H9 (cell line): ENCODE measurements at regions not wholly inside any gene's neighbourhood (a gene's known extent, or its start where the extent isn't known, plus 50 kb on each side); places are given as distances from the start of the nearest gene placed in this dataset.

Source experiments
- DNase-seq: peaks from one replicate; pipeline ENCODE4 v3.0.0-alpha.2; 2017
- H2AFZ ChIP-seq: one replicate; pipeline ENCODE4 v1.6.1; 2013; ENCODE audit warnings: mild to moderate bottlenecking, low read length, control low read depth, moderate library complexity
- H2AK5ac ChIP-seq: 2 replicates; pipeline ENCODE4 v1.6.1; 2013; ENCODE audit warnings: low read length, control low read depth, mixed read lengths; ENCODE audit not compliant: insufficient read length
- H2BK120ac ChIP-seq: one replicate; pipeline ENCODE4 v1.6.1; 2013; ENCODE audit warnings: low read depth, mild to moderate bottlenecking, low read length, control low read depth, inconsistent platforms; ENCODE audit not compliant: poor library complexity, severe bottlenecking
- H2BK12ac ChIP-seq: 2 replicates; pipeline ENCODE4 v1.6.1; 2013; ENCODE audit warnings: low read length, control low read depth, mixed read lengths, low read depth; ENCODE audit not compliant: insufficient read length
- H2BK15ac ChIP-seq: 2 replicates; pipeline ENCODE4 v1.6.1; 2013; ENCODE audit warnings: low read depth, low read length, control low read depth
- H2BK20ac ChIP-seq: one replicate; pipeline ENCODE4 v1.6.1; 2013; ENCODE audit warnings: low read depth, mild to moderate bottlenecking, low read length, control low read depth, inconsistent platforms; ENCODE audit not compliant: poor library complexity, severe bottlenecking
- H2BK5ac ChIP-seq: 2 replicates; pipeline ENCODE4 v1.6.1; 2013; ENCODE audit warnings: low read length, control low read depth, mixed read lengths; ENCODE audit not compliant: insufficient read length
- H3K14ac ChIP-seq: 2 replicates; pipeline ENCODE4 v1.6.1; 2013; ENCODE audit warnings: low read length, control low read depth; ENCODE audit not compliant: insufficient read depth
- H3K18ac ChIP-seq: 2 replicates; pipeline ENCODE4 v1.6.1; 2013; ENCODE audit warnings: low read depth, mild to moderate bottlenecking, mixed read lengths, low read length, control low read depth; ENCODE audit not compliant: insufficient read length
- H3K23ac ChIP-seq: 2 replicates; pipeline ENCODE4 v1.6.1; 2013; ENCODE audit warnings: low read length, control low read depth, mixed read lengths, low read depth; ENCODE audit not compliant: insufficient read length
- H3K23me2 ChIP-seq: 2 replicates; pipeline ENCODE4 v1.6.1; 2013; ENCODE audit warnings: low read depth, mild to moderate bottlenecking, mixed read lengths, low read length, control low read depth; ENCODE audit not compliant: insufficient read length, poor library complexity, severe bottlenecking
- H3K27ac ChIP-seq: 2 replicates; pipeline ENCODE4 v1.5.1; 2013; ENCODE audit warnings: low read length, control low read depth, mixed read lengths, low read depth; ENCODE audit not compliant: insufficient read length
- H3K27me3 ChIP-seq: 2 replicates; pipeline ENCODE4 v1.6.1; 2013; ENCODE audit warnings: low read length, control low read depth, inconsistent platforms; ENCODE audit not compliant: insufficient read depth
- H3K4ac ChIP-seq: 2 replicates; pipeline ENCODE4 v1.6.1; 2013; ENCODE audit warnings: low read depth, mild to moderate bottlenecking, control low read depth, inconsistent platforms, low read length, moderate library complexity
- H3K4me1 ChIP-seq: 2 replicates; pipeline ENCODE4 v1.6.1; 2013; ENCODE audit warnings: low read length, control low read depth, inconsistent platforms; ENCODE audit not compliant: insufficient read depth
- H3K4me2 ChIP-seq: 2 replicates; pipeline ENCODE4 v1.6.1; 2013; ENCODE audit warnings: low read length, control low read depth, mixed read lengths; ENCODE audit not compliant: insufficient read length, insufficient read depth
- H3K56ac ChIP-seq: 2 replicates; pipeline ENCODE4 v1.6.1; 2013; ENCODE audit warnings: low read depth, mild to moderate bottlenecking, mixed read lengths, low read length, control low read depth; ENCODE audit not compliant: insufficient read length
- H3K79me1 ChIP-seq: 2 replicates; pipeline ENCODE4 v1.6.1; 2013; ENCODE audit warnings: low read depth, mild to moderate bottlenecking, moderate library complexity, low read length, control low read depth, inconsistent platforms; ENCODE audit not compliant: insufficient read depth, poor library complexity, severe bottlenecking
- H3K79me2 ChIP-seq: 2 replicates; pipeline ENCODE4 v1.6.1; 2013; ENCODE audit warnings: low read length, control low read depth, inconsistent platforms; ENCODE audit not compliant: insufficient read depth
- H3K9ac ChIP-seq: 2 replicates; pipeline ENCODE4 v1.6.1; 2013; ENCODE audit warnings: low read length, control low read depth, mixed read lengths; ENCODE audit not compliant: insufficient read length; ENCODE audit errors: extremely low read depth
- H3K9me3 ChIP-seq: one replicate; pipeline ENCODE4 v1.6.1; 2013; ENCODE audit warnings: low read depth, low read length, inconsistent platforms; ENCODE audit not compliant: control insufficient read depth
- H3T11ph ChIP-seq: one replicate; pipeline ENCODE4 v1.6.1; 2013; ENCODE audit warnings: mild to moderate bottlenecking, low read length, control low read depth, inconsistent platforms
- H4K20me1 ChIP-seq: one replicate; pipeline ENCODE4 v1.6.1; 2013; ENCODE audit not compliant: control insufficient read depth, insufficient read length, insufficient read depth
- H4K5ac ChIP-seq: 2 replicates; pipeline ENCODE4 v1.6.1; 2013; ENCODE audit warnings: low read depth, mild to moderate bottlenecking, mixed read lengths, low read length, control low read depth; ENCODE audit not compliant: insufficient read length
- H4K8ac ChIP-seq: replicated peaks from 2 replicates; pipeline ENCODE4 v1.6.1; 2013; ENCODE audit warnings: low read length, control low read depth, mixed read lengths, low read depth; ENCODE audit not compliant: insufficient read length
- H4K91ac ChIP-seq: 2 replicates; pipeline ENCODE4 v1.6.1; 2013; ENCODE audit warnings: low read depth, mild to moderate bottlenecking, moderate library complexity, mixed read lengths, low read length, control low read depth; ENCODE audit not compliant: insufficient read length
- H3K27ac Mint-ChIP-seq, 3 experiments: 2 replicates in 2 of 3; 3 replicates in 1 of 3; pipeline ENCODE4 v1.8.0; 2020 to 2021; ENCODE audit warnings: mixed read lengths in 3 of 3, mild to moderate bottlenecking in 1 of 3, moderate library complexity in 1 of 3
- H3K27me3 Mint-ChIP-seq: 2 replicates; pipeline ENCODE4 v1.8.0; 2021; ENCODE audit warnings: low read depth, mild to moderate bottlenecking, moderate library complexity, mixed read lengths
- H3K36me3 Mint-ChIP-seq, 3 experiments: 2 replicates in 2 of 3; 3 replicates in 1 of 3; pipeline ENCODE4 v1.8.0; 2020 to 2021; ENCODE audit warnings: low read depth in 3 of 3, mixed read lengths in 3 of 3; ENCODE audit not compliant: insufficient read depth in 1 of 3
- H3K4me1 Mint-ChIP-seq, 2 experiments: 2 replicates each; pipeline ENCODE4 v1.8.0; 2020; ENCODE audit warnings: mixed read lengths in 2 of 2
- H3K4me3 Mint-ChIP-seq, 2 experiments: 2 replicates in 1 of 2; 3 replicates in 1 of 2; pipeline ENCODE4 v1.8.0; 2020 to 2021; ENCODE audit warnings: mild to moderate bottlenecking in 2 of 2, mixed read lengths in 2 of 2, moderate library complexity in 1 of 2
- H3K9me3 Mint-ChIP-seq, 2 experiments: 2 replicates in 1 of 2; 3 replicates in 1 of 2; pipeline ENCODE4 v1.8.0; 2020; ENCODE audit warnings: mild to moderate bottlenecking in 2 of 2, mixed read lengths in 2 of 2, moderate library complexity in 1 of 2
- CTCF ChIP-seq: fragments of 200-600 bp; sonication (generic); conservative IDR thresholded peaks from 3 replicates; pipeline ENCODE4 v1.8.0; 2021; ENCODE audit warnings: antibody characterized with exemption, mild to moderate bottlenecking
- WGBS: extraction: QIAGEN DNeasy Blood & Tissue Kit; methylation state at CpG from one replicate; pipeline ENCODE4 v1.1.7; 2013; ENCODE audit warnings: missing lambda C conversion rate, low lambda C conversion rate, mixed read lengths; ENCODE audit not compliant: insufficient read length; ENCODE audit errors: extremely low coverage; 5-methylcytosine and 5-hydroxymethylcytosine counted together

- H2BK20ac ChIP-seq: no peak overlapping the region
- no peak overlapping the region for H2BK12ac ChIP-seq
- Mint-ChIP-seq H3K9me3 (peaks cover 0 to 3% of the 10 kb centered on the region in 2 experiments; a peak in 2 of 5 replicates), H3K27me3 (peaks cover 17% of the 10 kb centered on the region), H3K27ac (no peak overlapping the region), H3K36me3 (peaks cover 0 to 1% (median 0%) of the 10 kb centered on the region in 3 experiments; a peak in 1 of 7 replicates), H3K4me1 (peaks cover 3 to 4% of the 10 kb centered on the region in 2 experiments), H3K4me3 (no peak overlapping the region)
- no peak overlapping the region for H2BK5ac ChIP-seq
- H3T11ph ChIP-seq: no peak overlapping the region
- H3K4me2 ChIP-seq: no peak overlapping the region
- no CpG with 5 or more reads among the region's 2 CpGs for WGBS
- H4K8ac ChIP-seq: no peak overlapping the region
- no peak overlapping the region for H2AFZ ChIP-seq
- no peaks in the 10 kb centered on the region for H3K9me3 ChIP-seq
- no peak overlapping the region for H3K14ac ChIP-seq
- DNase-seq: no peak
- H2AK5ac ChIP-seq: no peak overlapping the region
- H3K23ac ChIP-seq: no peak overlapping the region
- H3K27me3 ChIP-seq: no peaks in the 10 kb centered on the region
- no peak overlapping the region for H3K4ac ChIP-seq
- H3K4me1 ChIP-seq: no peaks in the 10 kb centered on the region
- no peak overlapping the region for H3K18ac ChIP-seq
- H3K79me1 ChIP-seq: no peaks in the 10 kb centered on the region
- H3K27ac ChIP-seq: no peak overlapping the region
- H4K91ac ChIP-seq: no peak overlapping the region
- H2BK15ac ChIP-seq: no peak overlapping the region
- no peaks in the 10 kb centered on the region for H3K79me2 ChIP-seq
- no peak for TF ChIP-seq CTCF
- no peak overlapping the region for H4K5ac ChIP-seq
- no peak overlapping the region for H3K56ac ChIP-seq
- no peaks in the 10 kb centered on the region for H4K20me1 ChIP-seq
- H2BK120ac ChIP-seq: no peak overlapping the region
- no peak overlapping the region for H3K9ac ChIP-seq
- no peaks in the 10 kb centered on the region for H3K23me2 ChIP-seq
These were observed 51.6 kb upstream of the SNAP25 start for GRCh38 chr20:10167040-10167439.
